Amniotic epithelial cell (primary cell): ENCODE measurements at regions not wholly inside any gene's neighbourhood (a gene's known extent, or its start where the extent isn't known, plus 50 kb on each side); places are given as distances from the start of the nearest gene placed in this dataset.
"Not testable (repeated sequence)": the region's sequence is repeated elsewhere in the genome, so short reads cannot be mapped to it uniquely, and the experiment has no call there.

Experiments
- DNase-seq: peaks from one replicate; pipeline ENCODE4 v3.0.0-alpha.2; 2010; ENCODE audit warnings: low read depth

- not testable (repeated sequence) for DNase-seq
Observed at GRCh38 chr12:131288765-131289695, 335.3 kb downstream of the ADGRD1 start.

- not testable (repeated sequence) for DNase-seq
Observed at GRCh38 chr12:131289807-131290206, 336.1 kb downstream of the ADGRD1 start.

- no peak for DNase-seq
Observed at GRCh38 chr12:131290255-131290959, 336.7 kb downstream of the ADGRD1 start.

GRCh38 chr12:131293071-131294015 is 339.6 kb downstream of the ADGRD1 start:
- not testable (repeated sequence) for DNase-seq

GRCh38 chr12:131294716-131295115 is 341.0 kb downstream of the ADGRD1 start:
- DNase-seq, result not testable (repeated sequence)

- DNase-seq, result not testable (repeated sequence)
Observed at GRCh38 chr12:131295117-131295516, 341.4 kb downstream of the ADGRD1 start.

GRCh38 chr12:131295559-131295958 is 341.9 kb downstream of the ADGRD1 start:
- not testable (repeated sequence) for DNase-seq

GRCh38 chr12:131296136-131296535 is 342.4 kb downstream of the ADGRD1 start:
- DNase-seq, result not testable (repeated sequence)

- not testable (repeated sequence) for DNase-seq
Observed at GRCh38 chr12:131296651-131297050, 342.9 kb downstream of the ADGRD1 start.

- DNase-seq, result not testable (repeated sequence)
Observed at GRCh38 chr12:131298526-131299369, 345.0 kb downstream of the ADGRD1 start.

GRCh38 chr12:131299370-131299701 is 345.6 kb downstream of the ADGRD1 start:
- not testable (repeated sequence) for DNase-seq

GRCh38 chr12:131303576-131303975 is 349.9 kb downstream of the ADGRD1 start:
- not testable (repeated sequence) for DNase-seq

- not testable (repeated sequence) for DNase-seq
Observed at GRCh38 chr12:131304642-131305041, 350.9 kb downstream of the ADGRD1 start.

- no peak for DNase-seq
Observed at GRCh38 chr12:131309700-131310099, 356.0 kb downstream of the ADGRD1 start.

- DNase-seq, result not testable (repeated sequence)
Observed at GRCh38 chr12:131310227-131310969, 356.7 kb downstream of the ADGRD1 start.

GRCh38 chr12:131311279-131311722 is 357.6 kb downstream of the ADGRD1 start:
- DNase-seq, result not testable (repeated sequence)

GRCh38 chr12:131311764-131312163 is 358.1 kb downstream of the ADGRD1 start:
- DNase-seq, result no peak

- not testable (repeated sequence) for DNase-seq
Observed at GRCh38 chr12:131312382-131312781, 358.7 kb downstream of the ADGRD1 start.

- DNase-seq, result no peak
Observed at GRCh38 chr12:131312793-131313545, 359.3 kb downstream of the ADGRD1 start.
